Eye (tissue), 1 donor: ENCODE measurements at regions not wholly inside any gene's neighbourhood (a gene's known extent, or its start where the extent isn't known, plus 50 kb on each side); places are given as distances from the start of the nearest gene placed in this dataset.
A peak's percentile ranks its signal among the peaks of the same experiment; 100 is the strongest.

Experiments used
- DNase-seq: peaks from one replicate; pipeline ENCODE4 v3.0.0-alpha.2; 2015

GRCh38 chr2:122447237-122447636, 691.8 kb downstream of the TSN start:
- DNase-seq: no peak

- no peak for DNase-seq
Measured at GRCh38 chr2:122451040-122451439, 695.6 kb downstream of the TSN start.

- DNase-seq: no peak
Measured at GRCh38 chr2:122451697-122452096, 696.2 kb downstream of the TSN start.

- DNase-seq: no peak
Measured at GRCh38 chr2:122469147-122469546, 713.7 kb downstream of the TSN start.

- DNase-seq: no peak
Measured at GRCh38 chr2:122471753-122472152, 716.3 kb downstream of the TSN start.

GRCh38 chr2:122478117-122478516, 722.7 kb downstream of the TSN start:
- no peak for DNase-seq

- peak; percentile 17 for DNase-seq
Measured at GRCh38 chr2:122478771-122479170, 723.3 kb downstream of the TSN start.

GRCh38 chr2:122480501-122481243, 725.2 kb downstream of the TSN start:
- DNase-seq: peak; percentile 22

GRCh38 chr2:122481244-122481622, 725.8 kb downstream of the TSN start:
- DNase-seq: no peak

GRCh38 chr2:122481717-122482116, 726.3 kb downstream of the TSN start:
- no peak for DNase-seq

- no peak for DNase-seq
Measured at GRCh38 chr2:122486086-122486485, 730.6 kb downstream of the TSN start.

- no peak for DNase-seq
Measured at GRCh38 chr2:122486705-122487415, 731.4 kb downstream of the TSN start.

- DNase-seq: no peak
Measured at GRCh38 chr2:122491011-122491410, 735.6 kb downstream of the TSN start.

- DNase-seq: no peak
Measured at GRCh38 chr2:122500316-122501105, 745.1 kb downstream of the TSN start.

- DNase-seq: no peak
Measured at GRCh38 chr2:122506620-122507019, 751.2 kb downstream of the TSN start.

GRCh38 chr2:122507261-122507660, 751.8 kb downstream of the TSN start:
- no peak for DNase-seq

- no peak for DNase-seq
Measured at GRCh38 chr2:122512091-122512490, 756.6 kb downstream of the TSN start.

GRCh38 chr2:122514451-122514996, 759.1 kb downstream of the TSN start:
- no peak for DNase-seq

GRCh38 chr2:122515731-122516290, 760.4 kb downstream of the TSN start:
- no peak for DNase-seq

- peak; percentile 33 for DNase-seq
Measured at GRCh38 chr2:122516775-122517174, 761.3 kb downstream of the TSN start.

GRCh38 chr2:122519366-122519765, 763.9 kb downstream of the TSN start:
- DNase-seq: no peak

- DNase-seq: no peak
Measured at GRCh38 chr2:122519821-122520611, 764.6 kb downstream of the TSN start.
